ENCODE measurements at regions not wholly inside any gene's neighbourhood (a gene's known extent, or its start where the extent isn't known, plus 50 kb on each side); places are given as distances from the start of the nearest gene placed in this dataset.
"Not testable (repeated sequence)": the region's sequence is repeated elsewhere in the genome, so short reads cannot be mapped to it uniquely, and the experiment has no call there.

DNA sequence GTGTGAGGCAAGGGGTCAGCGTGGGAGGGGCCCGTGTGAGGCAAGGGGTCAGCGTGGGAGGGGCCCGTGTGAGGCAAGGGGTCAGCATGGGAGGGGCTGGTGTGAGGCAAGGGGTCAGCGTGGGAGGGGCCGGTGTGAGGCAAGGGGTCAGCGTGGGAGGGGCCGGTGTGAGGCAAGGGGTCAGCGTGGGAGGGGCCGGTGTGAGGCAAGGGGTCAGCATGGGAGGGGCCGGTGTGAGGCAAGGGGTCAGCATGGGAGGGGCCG lies 119.2 kb downstream of the SEPTIN14 start:
- DNase-seq = not testable (repeated sequence)

DNA sequence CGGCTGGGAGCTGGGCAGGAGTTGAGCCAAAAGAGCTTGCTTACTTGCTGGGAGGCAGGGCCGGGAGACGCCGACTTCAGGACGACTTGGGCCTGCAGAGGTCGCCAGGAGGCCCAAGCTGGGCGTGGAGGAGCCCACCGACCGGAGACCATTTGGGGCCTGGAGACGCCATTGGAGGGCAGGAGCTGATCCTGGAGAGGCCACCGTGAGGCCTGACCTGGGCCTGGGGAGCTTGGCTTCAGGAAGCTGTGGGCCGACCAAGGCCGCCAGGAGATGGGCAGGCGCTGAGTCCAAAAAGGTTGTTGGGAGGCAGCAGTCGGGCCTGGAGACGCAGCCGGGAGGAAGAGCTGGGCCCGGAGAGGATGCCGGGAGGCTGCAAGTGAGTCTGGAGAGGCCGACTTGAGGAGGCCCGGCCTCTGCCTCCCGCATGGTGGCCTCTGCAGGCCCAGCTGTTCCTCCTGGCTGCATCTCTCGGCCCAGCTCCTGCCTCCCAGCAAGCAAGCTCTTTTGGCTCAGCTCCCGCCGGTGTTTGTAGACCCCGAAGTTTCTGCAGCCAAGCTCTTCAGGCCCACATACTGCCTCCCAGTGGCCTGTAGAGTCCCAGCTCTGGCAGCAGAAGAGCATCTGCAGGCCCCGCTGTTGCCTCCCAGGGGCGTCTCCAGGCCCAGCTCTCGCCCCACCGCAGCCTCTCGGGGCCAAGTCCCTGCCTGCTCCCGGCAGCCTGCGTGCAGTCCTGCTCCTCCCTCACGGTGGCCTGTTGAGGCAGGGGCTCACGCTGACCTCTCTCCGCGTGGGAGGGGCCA lies 119.7 kb downstream of the SEPTIN14 start:
- not testable (repeated sequence) for DNase-seq

DNA sequence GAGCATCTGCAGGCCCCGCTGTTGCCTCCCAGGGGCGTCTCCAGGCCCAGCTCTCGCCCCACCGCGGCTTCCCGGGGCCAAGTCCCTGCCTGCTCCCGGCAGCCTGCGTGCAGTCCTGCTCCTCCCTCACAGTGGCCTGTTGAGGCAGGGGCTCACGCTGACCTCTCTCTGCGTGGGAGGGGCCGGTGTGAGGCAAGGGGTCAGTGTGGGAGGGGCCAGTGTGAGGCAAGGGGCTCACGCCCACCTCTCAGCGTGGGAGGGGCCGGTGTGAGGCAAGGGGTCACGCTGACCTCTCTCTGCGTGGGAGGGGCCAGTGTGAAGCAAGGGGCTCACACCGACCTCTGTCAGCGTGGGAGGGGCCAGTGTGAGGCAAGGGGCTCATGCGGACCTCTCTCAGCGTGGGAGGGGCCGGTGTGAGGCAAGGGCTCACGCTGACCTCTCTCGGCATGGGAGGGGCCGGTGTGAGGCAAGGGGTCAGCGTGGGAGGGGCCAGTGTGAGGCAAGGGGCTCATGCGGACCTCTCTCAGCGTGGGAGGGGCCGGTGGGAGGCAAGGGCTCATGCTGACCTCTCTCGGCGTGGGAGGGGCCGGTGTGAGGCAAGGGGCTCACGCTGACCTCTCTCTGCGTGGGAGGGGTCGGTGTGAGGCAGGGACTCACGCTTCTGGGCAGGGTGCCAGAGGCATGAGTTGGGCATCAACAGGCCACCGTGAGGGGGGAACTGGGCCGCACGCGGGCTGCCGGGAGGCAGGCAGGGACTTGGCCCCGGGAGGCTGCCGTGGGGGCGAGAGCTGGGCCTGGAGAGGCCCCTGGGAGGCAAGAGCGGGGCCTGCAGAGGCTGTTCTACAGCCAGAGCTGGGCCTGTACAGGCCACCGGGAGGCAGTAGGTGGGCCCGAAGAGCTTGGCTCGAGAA lies 120.6 kb downstream of the SEPTIN14 start:
- DNase-seq = not testable (repeated sequence)

DNA sequence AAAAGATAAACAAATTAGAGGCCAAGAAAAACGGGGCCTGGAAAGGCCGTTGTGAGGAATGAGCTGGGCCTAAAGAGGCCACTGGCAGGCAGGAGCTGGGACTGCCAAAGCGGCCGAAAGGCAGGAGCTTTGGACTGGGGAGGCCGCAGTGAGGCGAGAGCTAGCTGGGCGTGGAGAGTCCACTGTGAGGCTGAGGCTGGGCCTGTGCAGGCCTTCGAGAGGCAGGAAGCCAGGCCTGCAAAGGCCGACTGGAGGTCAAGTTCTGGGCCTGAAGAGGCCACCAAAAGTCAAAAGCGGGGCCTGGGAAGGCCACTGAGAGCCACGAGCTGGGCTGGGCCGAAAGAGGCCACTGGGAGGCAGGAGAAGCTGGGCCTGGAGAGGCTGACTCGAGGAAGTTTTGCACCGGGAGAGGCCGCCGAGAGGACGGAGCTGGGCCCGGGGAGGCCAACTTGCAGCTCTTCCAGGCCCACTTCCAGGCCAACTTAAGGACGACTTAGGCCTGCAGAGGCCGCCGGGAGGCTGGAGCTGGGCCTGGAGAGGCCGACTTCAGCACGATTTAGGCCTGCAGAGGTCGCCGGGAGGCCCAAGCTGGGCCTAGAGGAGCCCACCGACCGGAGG lies 121.8 kb downstream of the SEPTIN14 start:
- DNase-seq = not testable (repeated sequence)

DNA sequence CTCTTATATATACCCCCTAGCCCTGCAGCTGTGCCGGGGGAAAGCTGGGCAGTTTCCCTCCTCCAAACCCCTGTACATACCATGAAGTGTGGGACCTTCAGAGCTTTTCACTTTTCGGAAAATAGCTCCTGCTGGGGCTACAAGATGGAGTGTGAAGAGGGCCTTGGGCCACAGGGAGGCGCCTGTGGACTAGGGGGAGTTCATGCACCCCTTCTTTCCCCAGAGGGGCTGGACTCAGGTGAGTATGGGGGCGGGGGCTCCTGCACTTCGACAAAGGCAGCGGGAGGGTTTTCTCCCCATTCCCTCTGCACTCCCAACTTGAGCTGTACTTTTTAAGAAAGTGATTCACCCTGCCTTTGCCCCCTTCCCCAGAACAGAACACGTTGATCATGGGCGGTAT lies 122.5 kb downstream of the SEPTIN14 start:
- DNase-seq = not testable (repeated sequence)

DNA sequence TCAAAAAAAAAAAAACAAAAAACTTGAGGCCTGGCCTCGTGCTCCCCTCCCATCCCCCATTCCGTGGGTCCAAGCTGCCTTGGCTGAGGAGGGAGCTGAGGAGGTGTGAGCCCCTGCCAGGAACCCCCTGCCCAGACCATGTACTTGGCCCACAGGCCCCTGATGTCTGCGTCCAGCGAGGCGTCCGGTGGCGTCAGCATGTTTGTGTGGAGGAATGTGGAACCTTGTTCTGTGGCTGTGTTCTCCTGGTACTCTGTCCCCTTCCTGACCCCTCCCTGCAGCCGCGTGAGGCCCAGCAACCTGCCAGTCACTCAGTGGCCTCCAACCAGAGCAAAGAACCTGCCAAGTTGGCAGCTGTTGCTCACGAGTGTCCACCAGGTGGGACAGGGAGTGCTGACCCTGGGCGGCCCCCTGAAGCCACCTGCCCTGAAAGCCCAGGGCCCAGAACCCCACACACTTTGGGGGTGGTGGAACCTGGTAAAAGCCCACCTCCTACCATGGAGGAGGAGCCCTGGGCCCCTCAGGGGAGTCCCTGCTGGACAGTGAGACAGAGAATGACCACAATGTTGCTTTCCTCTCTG lies 125.8 kb downstream of the SEPTIN14 start:
- not testable (repeated sequence) for DNase-seq

DNA sequence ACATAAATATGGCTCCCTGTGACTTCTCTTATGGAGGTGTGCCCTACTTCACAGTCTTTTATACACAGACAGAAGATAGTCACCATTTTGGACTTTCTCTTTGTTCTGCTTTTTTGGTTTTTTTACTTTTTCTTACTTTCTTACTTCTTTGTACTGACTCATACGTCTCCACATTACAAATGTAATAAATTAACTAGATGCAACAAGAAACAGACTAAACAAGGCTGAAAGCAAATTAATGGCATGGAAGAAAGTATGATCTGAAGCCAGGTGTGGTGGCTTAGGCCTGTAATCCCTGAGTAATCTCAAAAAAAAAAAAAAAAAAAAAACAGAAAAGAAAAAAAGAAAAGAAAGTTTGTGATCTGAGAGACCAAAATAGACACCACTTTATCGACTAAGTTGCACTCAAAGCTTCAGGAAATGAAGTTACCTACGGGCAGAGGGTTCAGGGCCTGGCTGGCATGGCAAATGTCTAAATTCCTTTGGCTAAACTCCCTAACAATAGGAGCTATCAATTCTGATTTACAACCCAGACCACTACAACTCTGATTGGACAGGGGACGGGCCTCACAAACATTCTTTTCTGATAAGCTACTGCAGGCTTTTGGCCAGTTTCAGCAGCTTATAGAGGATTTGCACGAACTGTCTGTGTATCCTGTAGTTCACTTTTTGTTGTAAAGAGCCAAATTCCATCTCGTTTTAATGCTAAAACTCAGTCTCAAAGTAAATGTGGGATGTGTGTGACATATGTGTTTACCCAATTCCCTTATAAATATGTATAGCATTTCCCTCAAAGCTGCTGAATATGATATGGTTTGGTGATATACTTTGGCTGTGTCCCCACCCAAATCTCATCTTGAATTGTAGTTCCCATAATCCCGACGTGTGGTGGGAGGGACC lies 129.1 kb downstream of the SEPTIN14 start:
- DNase-seq = no peak

DNA sequence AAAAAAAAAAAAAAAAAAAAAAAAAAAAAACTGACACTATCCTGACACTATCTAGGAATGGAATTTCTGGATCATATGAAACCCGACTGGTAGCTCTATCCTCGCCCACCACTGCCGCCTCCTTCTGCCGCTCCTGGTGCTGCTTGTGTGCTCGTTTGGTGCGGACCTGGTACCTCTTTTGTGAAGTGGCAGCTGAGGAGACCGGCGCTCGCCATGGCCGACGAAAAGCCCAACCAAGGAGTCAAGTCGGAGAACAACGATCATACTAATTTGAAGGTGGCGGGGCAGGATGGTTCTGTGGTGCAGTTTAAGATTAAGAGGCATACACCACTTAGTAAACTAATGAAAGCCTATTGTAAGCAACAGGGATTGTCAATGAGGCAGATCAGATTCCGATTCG lies 130.6 kb downstream of the SEPTIN14 start:
- no peak for DNase-seq

DNA sequence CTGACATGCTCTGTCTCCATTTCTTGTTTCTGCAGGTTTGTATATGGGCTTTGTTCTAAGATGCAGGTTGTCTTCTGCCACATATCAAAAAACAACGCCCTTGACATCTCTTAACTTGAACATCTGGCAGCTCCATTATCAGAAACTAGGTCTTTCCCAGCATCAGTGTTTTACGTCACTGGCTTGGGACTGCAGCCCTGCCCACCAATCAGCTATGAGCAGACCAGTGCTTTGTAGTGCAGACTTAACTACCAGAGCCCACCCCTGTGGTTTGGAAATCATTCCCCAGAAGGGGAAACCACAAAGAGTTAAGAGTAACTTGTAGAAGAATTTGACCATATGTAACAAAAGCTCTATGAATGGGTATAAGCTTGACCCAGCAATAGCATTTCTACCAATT lies 132.4 kb downstream of the SEPTIN14 start:
- no peak for DNase-seq

DNA sequence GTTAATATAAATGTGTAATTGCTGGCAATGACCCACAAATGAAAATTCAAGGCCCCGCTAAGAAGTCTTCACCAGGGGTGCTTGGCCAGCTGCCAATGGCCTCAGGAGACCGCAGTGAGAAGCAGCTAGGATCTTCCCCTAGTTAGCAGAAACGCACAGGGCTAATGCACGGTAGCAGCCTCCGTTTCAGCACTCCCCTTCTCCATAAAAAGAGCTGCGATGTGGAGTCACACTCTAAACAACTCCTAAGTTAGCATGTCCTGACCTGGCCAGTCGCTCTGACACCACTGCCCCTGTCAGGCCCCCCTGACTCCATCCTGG lies 139.0 kb downstream of the SEPTIN14 start:
- no peak for DNase-seq

DNA sequence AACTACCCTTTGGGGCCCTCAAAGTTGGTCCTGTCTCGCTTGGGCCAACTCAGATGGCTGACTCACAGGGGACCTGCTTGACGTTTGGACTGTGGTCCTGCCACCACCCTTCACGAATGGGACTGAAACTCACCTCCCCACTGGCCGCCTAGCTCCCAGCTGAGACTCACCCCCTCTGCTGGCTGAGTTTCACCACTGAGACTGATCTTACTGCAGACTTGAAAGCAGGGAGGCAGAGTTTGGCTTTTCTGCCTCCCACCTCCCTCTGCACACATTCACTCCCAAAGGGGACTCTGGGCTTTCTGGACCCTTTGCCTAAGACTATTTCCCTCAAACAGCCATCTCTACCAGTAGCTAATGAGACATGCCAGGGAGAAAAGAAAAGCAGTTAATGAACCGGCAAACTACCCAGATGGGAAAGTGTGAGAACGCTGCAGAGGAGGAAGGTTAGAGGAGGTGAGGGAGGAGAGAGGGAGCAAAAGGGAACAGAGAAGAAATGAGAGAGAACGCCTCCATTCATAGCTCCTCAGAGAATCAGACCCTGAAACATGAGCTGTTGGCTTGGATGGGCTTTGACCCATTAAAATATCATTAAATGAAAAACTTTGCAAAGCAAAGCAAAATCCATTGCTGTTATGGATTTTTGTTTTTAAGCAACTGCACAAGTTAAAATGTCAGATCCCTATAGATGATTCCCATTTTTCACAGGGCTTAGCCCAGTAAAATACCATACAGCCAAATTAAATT lies 139.5 kb downstream of the SEPTIN14 start:
- DNase-seq = not testable (repeated sequence)

DNA sequence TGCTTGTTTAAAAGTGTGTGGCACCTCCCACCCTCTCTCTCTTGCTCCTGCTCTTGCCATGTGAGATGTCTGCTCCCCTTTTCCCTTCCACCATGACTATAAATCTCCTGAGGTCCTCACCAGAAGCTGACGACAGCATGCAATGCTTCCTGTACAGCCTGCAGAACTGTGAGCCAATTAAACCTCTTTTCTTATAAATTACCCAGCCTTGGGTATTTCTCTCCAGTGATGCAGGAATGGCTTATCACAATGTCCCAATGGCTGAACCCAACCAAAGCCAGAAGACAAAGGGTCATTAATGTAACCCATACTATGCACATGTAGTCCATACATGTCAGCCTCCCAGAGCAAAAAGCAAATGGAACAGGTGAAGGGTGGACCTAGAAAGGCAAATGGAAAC lies 141.5 kb downstream of the SEPTIN14 start:
- not testable (repeated sequence) for DNase-seq

DNA sequence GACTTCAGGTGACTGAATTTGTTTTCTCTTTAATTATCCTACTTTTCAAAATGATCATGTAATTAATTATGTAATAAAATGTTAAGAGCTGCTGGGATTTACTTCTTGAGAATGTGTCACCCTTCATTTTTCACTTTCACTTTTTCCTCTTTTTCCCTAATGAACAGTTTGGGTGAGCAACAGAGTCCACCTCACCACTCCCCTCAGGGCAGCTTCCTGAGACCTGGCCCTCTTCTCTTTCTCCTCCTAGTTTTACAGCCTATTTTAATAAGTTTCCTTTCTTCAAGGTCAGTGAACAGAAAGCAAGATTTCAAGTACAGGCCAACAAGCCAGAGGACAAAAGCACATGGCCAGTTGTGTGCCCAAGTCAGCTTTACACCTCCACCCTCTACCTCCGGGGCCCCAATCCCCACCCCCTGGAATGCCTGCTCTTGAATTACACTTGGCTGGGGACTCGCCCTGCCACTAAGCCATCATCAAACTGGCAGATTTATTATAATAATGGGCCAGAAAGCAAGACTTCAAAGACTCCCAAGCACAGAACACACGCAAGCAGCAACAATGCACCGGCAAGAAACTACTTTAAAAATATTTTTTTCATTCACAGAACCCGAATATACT lies 143.1 kb upstream of the VOPP1 start:
- DNase-seq = not testable (repeated sequence)

DNA sequence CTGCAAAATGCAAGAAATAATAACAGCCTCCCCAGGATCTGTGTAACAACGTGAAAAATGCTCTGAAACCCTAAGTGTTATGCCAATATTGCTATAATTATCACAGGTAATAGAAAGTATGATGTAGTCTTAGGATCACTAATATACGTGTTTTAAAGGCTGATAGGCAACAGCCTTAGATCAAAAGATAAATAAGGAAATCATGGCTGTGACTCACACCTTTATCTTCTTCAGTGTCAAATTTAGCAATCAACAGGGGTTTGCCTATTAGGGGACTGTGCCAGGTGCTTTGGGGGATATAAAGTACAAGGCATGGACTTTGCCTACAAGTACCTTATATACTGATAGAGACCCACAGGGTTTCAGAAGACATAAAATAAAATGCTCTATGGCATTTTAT lies 142.1 kb upstream of the VOPP1 start:
- not testable (repeated sequence) for DNase-seq

DNA sequence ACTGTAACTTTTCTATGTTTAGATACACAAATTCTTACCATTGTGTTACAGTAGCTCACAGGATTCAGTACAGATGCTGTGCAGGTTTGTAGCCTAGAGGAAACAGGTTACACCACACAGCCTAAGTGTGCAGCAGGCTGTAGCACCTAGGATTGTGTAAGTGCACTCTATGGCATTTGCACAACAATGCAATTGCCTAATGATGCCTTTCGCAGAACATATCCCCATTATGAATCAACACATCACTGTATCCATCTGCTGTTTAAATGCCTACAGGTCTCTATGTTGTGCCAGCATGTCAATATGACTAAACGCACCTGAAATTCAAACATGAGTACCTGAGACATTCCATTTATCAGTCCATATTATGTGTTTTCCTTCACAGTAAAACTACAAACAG lies 138.0 kb upstream of the VOPP1 start:
- not testable (repeated sequence) for DNase-seq

DNA sequence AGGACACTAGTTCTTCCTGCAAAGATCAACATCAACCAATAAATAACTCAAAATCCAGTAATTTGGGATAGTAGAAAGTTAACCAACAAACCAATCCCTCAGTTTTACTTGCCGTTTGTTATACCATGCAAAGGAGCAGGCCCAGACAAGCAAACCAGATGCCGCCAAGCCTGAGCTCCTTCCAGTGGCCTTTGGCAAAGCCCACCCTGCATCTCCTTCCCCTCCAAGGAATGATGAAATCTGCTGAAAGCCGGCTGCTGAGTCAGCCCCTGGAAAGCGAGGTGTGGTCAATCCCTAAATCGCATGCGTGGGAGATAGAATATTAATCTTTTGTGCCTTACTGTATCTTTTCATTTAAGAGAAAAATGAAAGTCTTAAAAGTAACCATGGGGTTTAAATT lies 135.7 kb upstream of the VOPP1 start:
- DNase-seq = not testable (repeated sequence)

DNA sequence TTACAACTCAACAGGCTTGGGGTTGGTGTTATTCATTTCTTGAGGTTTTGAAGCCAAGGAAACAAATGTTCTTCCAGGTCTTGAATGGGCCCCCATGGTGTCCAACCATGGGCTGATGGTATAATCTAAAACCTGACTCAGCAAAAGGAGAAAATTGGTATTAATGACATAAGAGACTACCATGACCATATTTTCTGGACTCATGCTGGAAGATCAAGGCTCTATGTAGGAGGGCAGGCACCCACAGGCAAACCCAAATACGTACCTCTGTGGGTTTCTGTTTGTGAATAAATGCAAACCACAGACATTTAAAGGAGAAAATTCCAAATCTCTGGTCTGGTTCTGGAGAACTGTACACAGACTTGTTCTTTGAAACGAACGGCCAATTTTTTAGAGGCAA lies 135.1 kb upstream of the VOPP1 start:
- not testable (repeated sequence) for DNase-seq

DNA sequence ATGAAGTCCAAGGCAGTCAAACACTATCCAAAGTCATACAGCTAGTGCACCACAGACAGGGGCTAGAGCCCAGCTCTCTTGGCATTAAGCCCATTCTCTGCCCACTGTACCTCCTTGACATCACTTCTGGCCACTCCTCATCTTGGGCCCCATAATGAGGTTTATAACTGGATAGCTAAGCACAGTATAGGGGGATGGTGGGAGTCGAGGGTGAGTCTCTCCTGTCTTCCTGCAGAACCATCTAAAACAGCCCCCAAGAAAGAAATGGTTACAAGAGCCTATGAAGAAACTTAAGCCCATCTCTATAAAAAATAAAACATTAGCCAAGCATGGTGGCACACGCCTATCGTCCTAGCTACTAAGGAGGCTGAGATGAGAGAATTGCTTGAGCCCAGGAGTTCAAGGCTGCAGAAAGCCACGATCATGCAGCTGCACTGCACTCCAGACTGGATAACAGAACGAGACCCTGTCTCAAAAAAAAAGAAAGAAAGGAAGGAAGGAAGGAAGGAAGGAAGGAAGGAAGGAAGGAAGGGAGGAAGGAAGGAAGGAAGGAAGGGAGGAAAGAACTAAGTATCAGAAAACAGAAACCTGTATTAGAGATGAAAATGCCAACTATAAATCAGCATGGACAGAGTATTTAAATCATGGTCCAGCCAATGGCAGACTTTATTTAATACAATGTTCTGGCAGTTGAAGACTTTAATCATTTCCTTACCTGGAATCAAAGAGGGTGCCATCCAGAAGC lies 134.3 kb upstream of the VOPP1 start:
- DNase-seq = not testable (repeated sequence)

DNA sequence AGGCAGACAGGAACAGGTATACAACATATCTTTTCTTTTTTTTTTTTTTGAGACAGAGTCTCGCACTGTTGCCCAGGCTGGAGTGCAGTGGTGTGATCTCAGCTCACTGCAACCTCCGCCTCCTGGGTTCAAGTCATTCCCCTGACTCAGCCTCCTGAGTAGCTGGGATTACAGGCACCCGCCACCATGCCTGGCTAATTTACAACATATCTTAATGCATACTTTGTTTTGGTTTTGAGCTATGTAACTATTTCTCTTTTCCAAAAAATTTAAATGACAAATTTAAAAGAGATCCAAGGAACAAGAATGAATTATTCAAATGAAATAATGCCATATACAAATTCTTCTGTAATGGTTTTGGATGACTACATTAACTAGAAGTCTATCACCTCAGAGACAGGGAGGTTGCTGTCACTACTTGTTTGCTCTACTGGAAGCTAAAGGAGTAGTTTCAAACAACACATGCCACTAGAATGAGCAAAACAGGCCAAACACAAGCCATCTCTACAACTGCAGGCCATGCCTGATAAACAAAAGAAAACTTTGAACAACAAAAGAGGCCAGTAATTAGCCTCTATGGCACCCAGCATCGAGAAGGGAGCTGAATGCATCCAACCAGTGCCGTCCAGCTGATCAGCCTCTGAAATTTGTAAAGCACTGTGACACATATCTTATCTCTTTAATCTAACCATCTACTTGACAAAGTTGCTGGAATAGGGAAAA lies 133.6 kb upstream of the VOPP1 start:
- not testable (repeated sequence) for DNase-seq

DNA sequence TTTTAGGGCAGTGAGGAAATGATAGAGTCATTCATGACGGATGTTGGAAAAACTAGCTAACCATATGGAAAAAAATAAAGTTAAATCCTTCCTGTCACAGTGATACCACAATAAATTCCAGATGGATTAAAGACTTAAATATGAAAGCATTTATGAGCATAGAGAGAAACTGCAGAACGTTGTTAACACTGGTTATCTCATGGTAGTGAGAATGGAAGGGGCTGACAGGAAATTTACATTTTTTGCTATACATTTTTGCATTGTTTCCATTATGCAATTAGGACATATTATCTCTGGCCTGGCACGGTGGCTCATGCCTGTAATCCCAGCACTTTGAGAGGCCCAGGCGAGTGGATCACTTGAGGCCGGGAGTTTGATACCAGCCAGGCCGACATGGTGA lies 130.5 kb upstream of the VOPP1 start:
- not testable (repeated sequence) for DNase-seq

All from stimulated activated CD4-positive, alpha-beta T cell treated with anti-CD3 and anti-CD28 coated beads, Interleukin-12 subunit alpha, Interleukin-12 subunit beta, amount 100 ng/mL, for 4 hours (primary cell).